Panc1 (cell line): ENCODE measurements at regions not wholly inside any gene's neighbourhood (a gene's known extent, or its start where the extent isn't known, plus 50 kb on each side); places are given as distances from the start of the nearest gene placed in this dataset.

Experiments used
- ATAC-seq: fragments of 200-7000 bp; cut with Tn5 transposase; 2 replicates; pipeline ENCODE4 v1.9.1; 2020; ENCODE audit warnings: mild to moderate bottlenecking, moderate library complexity
- BruUV-seq: library from RNA; stranded (reverse); fragments of 400-500 nt; replicated peaks from 2 replicates; lab custom pipeline; 2021; lab: Mats Ljungman, UMichigan
- CTCF ChIA-PET: fragments of 300-600 bp; sonication (Branson Sonifier 250); formaldehyde crosslinking; loops from one replicate; lab custom pipeline; 2022; ENCODE audit warnings: antibody characterized with exemption; lab: Charles Lee
- POLR2A ChIA-PET: fragments of 300-600 bp; sonication (Branson Sonifier 250); formaldehyde crosslinking; loops from one replicate; lab custom pipeline; 2022; ENCODE audit warnings: antibody characterized with exemption; lab: Charles Lee
- DNase-seq: peaks from one replicate; pipeline ENCODE4 v3.0.0-alpha.2; 2010; ENCODE audit warnings: low read depth, low spot score
- H3K27ac ChIP-seq: 2 replicates; pipeline ENCODE4 v1.5.1; 2011; ENCODE audit warnings: mild to moderate bottlenecking, low read length, inconsistent platforms
- H3K27me3 ChIP-seq: fragments of 200-500 bp; sonication (Bioruptor generic); 2 replicates; pipeline ENCODE4 v1.6.0; 2014; ENCODE audit warnings: low read length, inconsistent platforms; ENCODE audit not compliant: control insufficient read depth, insufficient read depth
- H3K36me3 ChIP-seq: fragments of 200-500 bp; sonication (Bioruptor generic); 2 replicates; pipeline ENCODE4 v1.5.1; 2014; ENCODE audit warnings: inconsistent platforms, mild to moderate bottlenecking, low read length, moderate library complexity; ENCODE audit not compliant: control insufficient read depth, insufficient read depth
- H3K4me1 ChIP-seq: 2 replicates; pipeline ENCODE4 v1.5.1; 2011; ENCODE audit warnings: inconsistent platforms, mild to moderate bottlenecking, low read length, moderate library complexity; ENCODE audit not compliant: control insufficient read depth, insufficient read depth
- H3K4me3 ChIP-seq, 2 experiments: 2 replicates each; pipeline ENCODE4 v1.5.1; 2011 to 2012; ENCODE audit warnings: low read depth in 2 of 2, low read length in 2 of 2, mild to moderate bottlenecking in 2 of 2, inconsistent platforms in 1 of 2, moderate library complexity in 1 of 2
- H3K9me3 ChIP-seq: fragments of 200-500 bp; sonication (Bioruptor generic); 2 replicates; pipeline ENCODE4 v1.5.1; 2014; ENCODE audit warnings: low read depth, mild to moderate bottlenecking, inconsistent platforms, low read length, moderate library complexity; ENCODE audit not compliant: control insufficient read depth, insufficient read depth
- CTCF ChIP-seq: fragments of 450-650 bp; IDR thresholded peaks from 2 replicates; pipeline ENCODE4 v1.5.1; 2017; ENCODE audit warnings: mild to moderate bottlenecking
- POLR2AphosphoS5 ChIP-seq: IDR thresholded peaks from 2 replicates; pipeline ENCODE4 v1.6.1; 2012; ENCODE audit warnings: mild to moderate bottlenecking, low read depth, low read length, moderate library complexity
- REST ChIP-seq, 2 experiments: IDR thresholded peaks; 2 replicates each; pipeline ENCODE4 v1.6.1; 2011 to 2012; ENCODE audit warnings: low read depth in 2 of 2, control low read depth in 1 of 2, low read length in 1 of 2, mild to moderate bottlenecking in 1 of 2, moderate library complexity in 1 of 2; ENCODE audit not compliant: insufficient read depth in 1 of 2
- SIN3A ChIP-seq: IDR thresholded peaks from 2 replicates; pipeline ENCODE4 v1.6.1; 2012; ENCODE audit warnings: low read depth, mild to moderate bottlenecking, low read length, moderate library complexity, borderline replicate concordance; ENCODE audit not compliant: insufficient read depth
- TCF7L2 ChIP-seq: IDR thresholded peaks from 2 replicates; pipeline ENCODE4 v1.6.1; 2011; ENCODE audit warnings: mild to moderate bottlenecking, low read depth, low read length, inconsistent platforms
- in situ Hi-C: cut with HindIII; loops from 2 replicates; pipeline ENCODE4 v1.10.0; 2016; ENCODE audit warnings: low sequenced_read_pairs, low pct_unique_long_range_greater_than_20kb
- intact Hi-C: fragments of 100-400 bp; cut with micrococcal nuclease; formaldehyde crosslinking; loops from one replicate; pipeline ENCODE4 v1.10.0; 2022; ENCODE audit not compliant: unreplicated experiment

GRCh38 chr2:236840215-236840614 is 245.5 kb upstream of the COPS8 start:
- ChIA-PET CTCF (no interaction called here), POLR2A (no interaction called here)
- H3K27me3 ChIP-seq, result peaks cover 7% of the 10 kb centered on the region
- ATAC-seq (no peak), DNase-seq (no peak)
- TF ChIP-seq CTCF (no peak), REST (IDR thresholded peaks at IDR 0.05; ENCODE audit: insufficient read depth in 1 of 2, low read depth in 2 of 2, low read length in 1 of 2) (no peak), SIN3A (no peak)
- no peak overlapping the region for H3K4me3 ChIP-seq
- H3K27ac ChIP-seq, result no peak overlapping the region
- in situ Hi-C loops, result no loop called here
- no peaks in the 10 kb centered on the region for H3K4me1 ChIP-seq
- BruUV-seq, result no TSS peak
- no peaks in the 10 kb centered on the region for H3K36me3 ChIP-seq
- intact Hi-C loops, result no loop called here
- no peaks in the 10 kb centered on the region for H3K9me3 ChIP-seq

- DNase-seq, result no peak
- in situ Hi-C loops, result no loop called here
- Histone ChIP-seq H3K27ac (no peak overlapping the region), H3K36me3 (no peaks in the 10 kb centered on the region), H3K4me3 (no peak overlapping the region), H3K4me1 (no peaks in the 10 kb centered on the region), H3K27me3 (peaks cover 7% of the 10 kb centered on the region), H3K9me3 (no peaks in the 10 kb centered on the region)
- no peak for TF ChIP-seq CTCF
- no peak for TF ChIP-seq REST (IDR thresholded peaks at IDR 0.05; ENCODE audit: insufficient read depth in 1 of 2, low read depth in 2 of 2, low read length in 1 of 2)
- TF ChIP-seq SIN3A, result no peak
- no peak for TF ChIP-seq POLR2AphosphoS5
- TF ChIP-seq TCF7L2, result no peak
- BruUV-seq, result no TSS peak
- POLR2A ChIA-PET, result no interaction called here
- CTCF ChIA-PET, result no interaction called here
- ATAC-seq, result no peak
- intact Hi-C loops, result no loop called here
Observed at GRCh38 chr2:236840857-236841256, 244.8 kb upstream of the COPS8 start.
